DOHH2 (cell line): ENCODE measurements at regions not wholly inside any gene's neighbourhood (a gene's known extent, or its start where the extent isn't known, plus 50 kb on each side); places are given as distances from the start of the nearest gene placed in this dataset.

ENCODE experiments used
- H3F3A ChIP-seq: fragments of 200-600 bp; sonication (generic), shearing (Covaris generic); 2 replicates; pipeline ENCODE4 v1.6.0; 2016; ENCODE audit warnings: antibody characterized with exemption, mild to moderate bottlenecking; ENCODE audit not compliant: control insufficient read depth, insufficient read depth
- H3K27ac ChIP-seq: fragments of 200-600 bp; sonication (generic); 2 replicates; pipeline ENCODE4 v1.5.1; 2014; ENCODE audit warnings: low read depth, mild to moderate bottlenecking, low read length, moderate library complexity
- H3K27me3 ChIP-seq: fragments of 200-600 bp; sonication (generic); 2 replicates; pipeline ENCODE4 v1.6.1; 2014; ENCODE audit warnings: mild to moderate bottlenecking, low read length, mixed read lengths; ENCODE audit not compliant: control insufficient read depth
- H3K36me3 ChIP-seq: fragments of 200-600 bp; sonication (generic); 2 replicates; pipeline ENCODE4 v1.6.1; 2014; ENCODE audit warnings: mild to moderate bottlenecking, low read length, moderate library complexity, mixed read lengths; ENCODE audit not compliant: control insufficient read depth
- H3K4me1 ChIP-seq: fragments of 200-600 bp; sonication (generic); 2 replicates; pipeline ENCODE4 v1.6.1; 2014; ENCODE audit warnings: mild to moderate bottlenecking, low read length, mixed read lengths; ENCODE audit not compliant: control insufficient read depth
- H3K4me2 ChIP-seq: fragments of 200-600 bp; sonication (generic); 2 replicates; pipeline ENCODE4 v1.6.0; 2014; ENCODE audit warnings: mild to moderate bottlenecking, low read length, moderate library complexity
- H3K4me3 ChIP-seq: fragments of 200-600 bp; sonication (generic); 2 replicates; pipeline ENCODE4 v1.5.1; 2014; ENCODE audit warnings: mild to moderate bottlenecking, low read length, mixed read lengths
- H3K79me2 ChIP-seq: fragments of 200-600 bp; sonication (generic); 2 replicates; pipeline ENCODE4 v1.6.1; 2014; ENCODE audit warnings: mild to moderate bottlenecking, low read length, mixed read lengths; ENCODE audit not compliant: control insufficient read depth
- H3K9me2 ChIP-seq: fragments of 200-600 bp; sonication (generic); replicated peaks from 2 replicates; pipeline ENCODE4 v1.6.1; 2014; ENCODE audit warnings: mild to moderate bottlenecking, low read length, mixed read lengths; ENCODE audit not compliant: control insufficient read depth
- H3K9me3 ChIP-seq: fragments of 200-600 bp; sonication (generic); 2 replicates; pipeline ENCODE4 v1.6.1; 2014; ENCODE audit warnings: antibody characterized with exemption, low read length, mixed read lengths; ENCODE audit not compliant: control insufficient read depth, insufficient read depth
- H4K20me1 ChIP-seq: fragments of 200-600 bp; sonication (generic); 2 replicates; pipeline ENCODE4 v1.6.0; 2014; ENCODE audit warnings: low read depth, mild to moderate bottlenecking, antibody characterized with exemption, low read length, moderate library complexity; ENCODE audit not compliant: control insufficient read depth, insufficient read depth
- EZH2phosphoT487 ChIP-seq: fragments of 200-600 bp; sonication (generic); IDR thresholded peaks from 2 replicates; pipeline ENCODE4 v1.6.1; 2017; ENCODE audit warnings: borderline replicate concordance, mild to moderate bottlenecking, antibody characterized with exemption, low read length, moderate library complexity, mixed read lengths
- TF ChIP-seq, protein P1 (sequence below): fragments of 200-600 bp; sonication (generic); IDR thresholded peaks from one replicate; pipeline ENCODE4 v1.5.1; 2014; ENCODE audit warnings: antibody characterized with exemption, mild to moderate bottlenecking, low read depth, low read length; ENCODE audit not compliant: poor library complexity, severe bottlenecking

GRCh38 chr1:181260271-181260670 lies 171.8 kb downstream of the IER5 start:
- Histone ChIP-seq H3K4me2 (no peak overlapping the region), H4K20me1 (no peaks in the 10 kb centered on the region), H3K36me3 (no peaks in the 10 kb centered on the region), H3K4me1 (no peaks in the 10 kb centered on the region), H3K79me2 (no peaks in the 10 kb centered on the region), H3K9me3 (peaks cover 2% of the 10 kb centered on the region; the same call in 1 of the 2 replicates), H3F3A (no peaks in the 10 kb centered on the region), H3K9me2 (no peaks in the 10 kb centered on the region), H3K4me3 (no peak overlapping the region), H3K27ac (no peak overlapping the region), H3K27me3 (no peaks in the 10 kb centered on the region)
- no peak for TF ChIP-seq EZH2phosphoT487
- TF ChIP-seq, protein P1, sequence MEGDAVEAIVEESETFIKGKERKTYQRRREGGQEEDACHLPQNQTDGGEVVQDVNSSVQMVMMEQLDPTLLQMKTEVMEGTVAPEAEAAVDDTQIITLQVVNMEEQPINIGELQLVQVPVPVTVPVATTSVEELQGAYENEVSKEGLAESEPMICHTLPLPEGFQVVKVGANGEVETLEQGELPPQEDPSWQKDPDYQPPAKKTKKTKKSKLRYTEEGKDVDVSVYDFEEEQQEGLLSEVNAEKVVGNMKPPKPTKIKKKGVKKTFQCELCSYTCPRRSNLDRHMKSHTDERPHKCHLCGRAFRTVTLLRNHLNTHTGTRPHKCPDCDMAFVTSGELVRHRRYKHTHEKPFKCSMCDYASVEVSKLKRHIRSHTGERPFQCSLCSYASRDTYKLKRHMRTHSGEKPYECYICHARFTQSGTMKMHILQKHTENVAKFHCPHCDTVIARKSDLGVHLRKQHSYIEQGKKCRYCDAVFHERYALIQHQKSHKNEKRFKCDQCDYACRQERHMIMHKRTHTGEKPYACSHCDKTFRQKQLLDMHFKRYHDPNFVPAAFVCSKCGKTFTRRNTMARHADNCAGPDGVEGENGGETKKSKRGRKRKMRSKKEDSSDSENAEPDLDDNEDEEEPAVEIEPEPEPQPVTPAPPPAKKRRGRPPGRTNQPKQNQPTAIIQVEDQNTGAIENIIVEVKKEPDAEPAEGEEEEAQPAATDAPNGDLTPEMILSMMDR = no peak

GRCh38 chr1:181260994-181261393 lies 172.5 kb downstream of the IER5 start:
- Histone ChIP-seq H3K4me2 (no peak overlapping the region), H3K4me1 (no peaks in the 10 kb centered on the region), H3K9me2 (no peaks in the 10 kb centered on the region), H3K36me3 (no peaks in the 10 kb centered on the region), H4K20me1 (no peaks in the 10 kb centered on the region), H3K27me3 (no peaks in the 10 kb centered on the region), H3K4me3 (no peak overlapping the region), H3K79me2 (no peaks in the 10 kb centered on the region), H3K27ac (no peak overlapping the region), H3F3A (no peaks in the 10 kb centered on the region), H3K9me3 (no peaks in the 10 kb centered on the region)
- TF ChIP-seq, protein P1 = no peak
- TF ChIP-seq EZH2phosphoT487 = no peak

DNA sequence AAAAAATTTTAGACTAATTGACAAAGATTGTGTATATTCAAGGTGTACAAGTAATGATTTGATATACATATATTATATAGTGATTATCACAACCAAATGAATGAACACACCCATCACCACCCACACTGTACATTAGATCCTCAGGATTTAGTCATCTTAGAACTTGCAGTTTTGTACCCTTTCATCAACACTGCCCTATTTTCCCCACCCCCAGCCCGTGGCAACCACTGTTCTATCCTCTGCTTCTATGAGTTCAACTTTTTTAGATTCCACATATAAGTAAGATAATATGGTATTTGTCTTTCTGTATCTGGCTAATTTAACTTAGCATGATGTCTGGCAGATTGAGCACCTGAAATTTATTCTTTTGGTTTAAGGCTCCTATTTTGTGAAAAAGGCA lies 173.6 kb downstream of the IER5 start:
- Histone ChIP-seq H3K4me1 (no peaks in the 10 kb centered on the region), H3K4me2 (no peak overlapping the region), H3F3A (no peaks in the 10 kb centered on the region), H3K36me3 (no peaks in the 10 kb centered on the region), H4K20me1 (no peaks in the 10 kb centered on the region), H3K79me2 (no peaks in the 10 kb centered on the region), H3K27me3 (no peaks in the 10 kb centered on the region), H3K9me3 (no peaks in the 10 kb centered on the region), H3K27ac (no peak overlapping the region), H3K9me2 (no peaks in the 10 kb centered on the region), H3K4me3 (no peak overlapping the region)
- TF ChIP-seq EZH2phosphoT487 = no peak
- TF ChIP-seq, protein P1 = no peak

DNA sequence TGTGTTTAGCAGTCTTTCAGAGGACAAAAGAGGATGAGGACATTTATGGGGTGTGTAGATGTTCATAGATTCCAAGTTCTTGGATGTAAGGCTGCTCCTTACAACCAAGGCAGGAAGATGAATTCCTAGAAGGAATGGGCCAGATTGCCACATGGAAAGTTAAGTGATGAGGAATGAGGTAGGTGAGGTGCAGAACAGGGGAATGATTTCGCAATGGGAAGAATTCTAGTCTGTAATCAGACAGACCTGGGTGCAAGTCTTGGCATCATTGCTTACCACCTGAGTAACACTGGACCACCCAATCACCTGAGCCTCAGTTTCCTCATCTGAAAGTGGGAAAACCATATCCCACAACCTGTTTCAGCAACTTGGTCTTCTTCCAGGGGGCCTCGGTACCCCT lies 174.9 kb downstream of the IER5 start:
- Histone ChIP-seq H3F3A (no peaks in the 10 kb centered on the region), H4K20me1 (no peaks in the 10 kb centered on the region), H3K4me3 (no peak overlapping the region), H3K27me3 (no peaks in the 10 kb centered on the region), H3K79me2 (no peaks in the 10 kb centered on the region), H3K9me2 (no peaks in the 10 kb centered on the region), H3K27ac (no peak overlapping the region), H3K4me2 (no peak overlapping the region), H3K9me3 (no peaks in the 10 kb centered on the region), H3K4me1 (no peaks in the 10 kb centered on the region), H3K36me3 (no peaks in the 10 kb centered on the region)
- TF ChIP-seq EZH2phosphoT487 = no peak
- TF ChIP-seq, protein P1 = no peak
